ENCODE measurements at regions not wholly inside any gene's neighbourhood (a gene's known extent, or its start where the extent isn't known, plus 50 kb on each side); places are given as distances from the start of the nearest gene placed in this dataset.

GRCh38 chrX:148322906-148323305 lies 177.5 kb upstream of the AFF2 start:
- no peak for FAIRE-seq

GRCh38 chrX:148333989-148334388 lies 166.4 kb upstream of the AFF2 start:
- Histone ChIP-seq H3K9ac (ENCODE audit: low read length) (no peak overlapping the region), H3K4me2 (ENCODE audit: low read length) (no peak overlapping the region), H3K9me3 (ENCODE audit: insufficient read depth, low read depth, low read length) (no peaks in the 10 kb centered on the region), H3K4me1 (ENCODE audit: insufficient read depth, low read length) (no peaks in the 10 kb centered on the region), H3K27ac (ENCODE audit: low read depth, low read length) (no peak overlapping the region), H3K4me3 (ENCODE audit: insufficient read depth, low read depth, low read length) (no peak overlapping the region), H4K20me1 (ENCODE audit: insufficient read depth, low read length) (no peaks in the 10 kb centered on the region), H2AFZ (ENCODE audit: low read depth, low read length) (no peak overlapping the region), H3K27me3 (ENCODE audit: insufficient read depth, low read length) (no peaks in the 10 kb centered on the region), H3K79me2 (ENCODE audit: insufficient read depth, low read length) (no peaks in the 10 kb centered on the region), H3K36me3 (ENCODE audit: insufficient read depth, low read length) (no peaks in the 10 kb centered on the region)
- Mint-ChIP-seq H3K27me3 (ENCODE audit: low read depth, unreplicated experiment) (no peaks in the 10 kb centered on the region), H3K36me3 (ENCODE audit: low read depth, unreplicated experiment) (no peaks in the 10 kb centered on the region), H3K4me3 (ENCODE audit: unreplicated experiment) (no peak overlapping the region), H3K4me1 (ENCODE audit: low read depth, unreplicated experiment) (no peaks in the 10 kb centered on the region), H3K9me3 (ENCODE audit: unreplicated experiment) (peaks cover 3% of the 10 kb centered on the region), H3K27ac (ENCODE audit: unreplicated experiment) (no peak overlapping the region)
- DNase-seq (ENCODE audit: low read depth) (no peak), FAIRE-seq (peak; percentile 78)
- TF ChIP-seq CTCF (IDR thresholded peaks at IDR 0.05; ENCODE audit: insufficient read depth, low read depth, low read length) (no peak), EZH2 (IDR thresholded peaks at IDR 0.05; ENCODE audit: insufficient read depth, low read length) (no peak)

More at GRCh38 chrX:148322906-148323305, 177.5 kb upstream of the AFF2 start:
- no peaks in the 10 kb centered on the region for H3K79me2 ChIP-seq (ENCODE audit: insufficient read depth, low read length)
- Mint-ChIP-seq H3K27ac (ENCODE audit: unreplicated experiment) (no peak overlapping the region), H3K36me3 (ENCODE audit: low read depth, unreplicated experiment) (no peaks in the 10 kb centered on the region), H3K27me3 (ENCODE audit: low read depth, unreplicated experiment) (no peaks in the 10 kb centered on the region), H3K4me3 (ENCODE audit: unreplicated experiment) (no peak overlapping the region), H3K4me1 (ENCODE audit: low read depth, unreplicated experiment) (peaks cover 2% of the 10 kb centered on the region), H3K9me3 (ENCODE audit: unreplicated experiment) (peaks cover 2% of the 10 kb centered on the region)
- H3K9ac ChIP-seq (ENCODE audit: low read length), result no peak overlapping the region
- H3K9me3 ChIP-seq (ENCODE audit: insufficient read depth, low read depth, low read length), result no peaks in the 10 kb centered on the region
- TF ChIP-seq EZH2 (IDR thresholded peaks at IDR 0.05; ENCODE audit: insufficient read depth, low read length), result no peak
- TF ChIP-seq CTCF (IDR thresholded peaks at IDR 0.05; ENCODE audit: insufficient read depth, low read depth, low read length), result no peak
- H3K4me2 ChIP-seq (ENCODE audit: low read length), result no peak overlapping the region
- no peak overlapping the region for H3K4me3 ChIP-seq (ENCODE audit: insufficient read depth, low read depth, low read length)
- H3K27me3 ChIP-seq (ENCODE audit: insufficient read depth, low read length), result no peaks in the 10 kb centered on the region
- no peaks in the 10 kb centered on the region for H3K36me3 ChIP-seq (ENCODE audit: insufficient read depth, low read length)
- H3K4me1 ChIP-seq (ENCODE audit: insufficient read depth, low read length), result no peaks in the 10 kb centered on the region
- no peaks in the 10 kb centered on the region for H4K20me1 ChIP-seq (ENCODE audit: insufficient read depth, low read length)
- no peak overlapping the region for H3K27ac ChIP-seq (ENCODE audit: low read depth, low read length)
- DNase-seq (ENCODE audit: low read depth), result no peak
- no peak overlapping the region for H2AFZ ChIP-seq (ENCODE audit: low read depth, low read length)

DNA sequence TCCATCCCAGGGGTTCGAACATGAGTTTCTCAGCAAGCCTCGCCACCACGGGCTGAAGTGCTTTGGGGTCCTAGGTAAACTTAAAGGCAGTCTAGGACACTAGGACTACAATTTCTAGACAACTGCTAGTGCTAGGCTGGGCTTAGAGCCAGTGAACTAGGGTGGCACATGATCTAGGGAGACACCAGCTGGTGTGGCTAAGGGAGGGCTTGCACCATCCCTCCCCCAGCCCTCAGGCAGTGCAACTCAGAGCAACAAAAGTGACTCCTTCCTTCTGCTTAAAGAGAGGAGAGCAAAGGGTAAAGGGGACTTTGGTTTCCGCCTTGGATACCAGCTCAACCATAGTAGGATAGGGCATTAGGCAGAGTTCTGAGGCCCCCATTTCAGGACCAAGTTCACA lies 162.5 kb upstream of the AFF2 start:
- no peaks in the 10 kb centered on the region for H3K4me1 ChIP-seq (ENCODE audit: insufficient read depth, low read length)
- H3K4me2 ChIP-seq (ENCODE audit: low read length), result no peak overlapping the region
- no peak overlapping the region for H3K4me3 Mint-ChIP-seq (ENCODE audit: unreplicated experiment)
- H3K27me3 Mint-ChIP-seq (ENCODE audit: low read depth, unreplicated experiment), result no peaks in the 10 kb centered on the region
- no peak for DNase-seq (ENCODE audit: low read depth)
- H3K36me3 ChIP-seq (ENCODE audit: insufficient read depth, low read length), result no peaks in the 10 kb centered on the region
- FAIRE-seq, result no peak
- no peak overlapping the region for H3K27ac ChIP-seq (ENCODE audit: low read depth, low read length)
- no peaks in the 10 kb centered on the region for H3K27me3 ChIP-seq (ENCODE audit: insufficient read depth, low read length)
- H2AFZ ChIP-seq (ENCODE audit: low read depth, low read length), result no peak overlapping the region
- H4K20me1 ChIP-seq (ENCODE audit: insufficient read depth, low read length), result no peaks in the 10 kb centered on the region
- peaks cover 5% of the 10 kb centered on the region for H3K4me1 Mint-ChIP-seq (ENCODE audit: low read depth, unreplicated experiment)
- H3K9me3 Mint-ChIP-seq (ENCODE audit: unreplicated experiment), result no peaks in the 10 kb centered on the region
- H3K4me3 ChIP-seq (ENCODE audit: insufficient read depth, low read depth, low read length), result no peak overlapping the region
- H3K9me3 ChIP-seq (ENCODE audit: insufficient read depth, low read depth, low read length), result no peaks in the 10 kb centered on the region
- H3K79me2 ChIP-seq (ENCODE audit: insufficient read depth, low read length), result no peaks in the 10 kb centered on the region
- TF ChIP-seq EZH2 (IDR thresholded peaks at IDR 0.05; ENCODE audit: insufficient read depth, low read length) (no peak), CTCF (IDR thresholded peaks at IDR 0.05; ENCODE audit: insufficient read depth, low read depth, low read length) (no peak)
- no peak overlapping the region for H3K9ac ChIP-seq (ENCODE audit: low read length)
- no peaks in the 10 kb centered on the region for H3K36me3 Mint-ChIP-seq (ENCODE audit: low read depth, unreplicated experiment)
- no peak overlapping the region for H3K27ac Mint-ChIP-seq (ENCODE audit: unreplicated experiment)
